ENCODE measurements at regions not wholly inside any gene's neighbourhood (a gene's known extent, or its start where the extent isn't known, plus 50 kb on each side); places are given as distances from the start of the nearest gene placed in this dataset.

GRCh38 chr14:61961369-61961768 lies 199.1 kb downstream of the SNAPC1 start:
- no peaks in the 10 kb centered on the region for H3K79me2 ChIP-seq (ENCODE audit: insufficient read depth, low read length)
- H3K9ac ChIP-seq (ENCODE audit: low read length) = no peak overlapping the region
- no peak for TF ChIP-seq CTCF (IDR thresholded peaks at IDR 0.05; ENCODE audit: insufficient read depth, low read length, poor library complexity, severe bottlenecking)
- TF ChIP-seq EZH2phosphoT487 (conservative IDR thresholded peaks at IDR 0.05; ENCODE audit: low read length) = no peak
- H3K9me2 ChIP-seq (replicated peaks; ENCODE audit: insufficient read depth, low read length) = no peaks in the 10 kb centered on the region
- no peak overlapping the region for H3K4me2 ChIP-seq (ENCODE audit: low read depth, low read length, poor library complexity, severe bottlenecking)
- no peaks in the 10 kb centered on the region for H3F3A ChIP-seq (ENCODE audit: insufficient read depth)
- no peak overlapping the region for H3K27ac ChIP-seq (ENCODE audit: low read depth, low read length)
- no peaks in the 10 kb centered on the region for H3K27me3 ChIP-seq (ENCODE audit: low read length)
- H2AFZ ChIP-seq (ENCODE audit: low read depth, low read length, severe bottlenecking) = no peak overlapping the region
- H4K20me1 ChIP-seq (ENCODE audit: low read depth, low read length) = no peaks in the 10 kb centered on the region
- peaks cover 3% of the 10 kb centered on the region; the same call in 1 of the 2 replicates for H3K9me3 ChIP-seq (ENCODE audit: insufficient read depth, low read length)
- no peak overlapping the region for H3K4me3 ChIP-seq (ENCODE audit: insufficient read depth, low read length, poor library complexity, severe bottlenecking)
- H3K36me3 ChIP-seq (ENCODE audit: low read length) = no peaks in the 10 kb centered on the region; the same call in 1 of the 2 replicates

GRCh38 chr14:61963926-61964325 lies 201.7 kb downstream of the SNAPC1 start:
- H3K79me2 ChIP-seq (ENCODE audit: insufficient read depth, low read length) = no peaks in the 10 kb centered on the region
- H3K36me3 ChIP-seq (ENCODE audit: low read length) = no peaks in the 10 kb centered on the region
- no peak overlapping the region for H3K4me2 ChIP-seq (ENCODE audit: low read depth, low read length, poor library complexity, severe bottlenecking)
- TF ChIP-seq EZH2phosphoT487 (conservative IDR thresholded peaks at IDR 0.05; ENCODE audit: low read length) (no peak), CTCF (IDR thresholded peaks at IDR 0.05; ENCODE audit: insufficient read depth, low read length, poor library complexity, severe bottlenecking) (no peak)
- H3K9ac ChIP-seq (ENCODE audit: low read length) = no peak overlapping the region
- H3F3A ChIP-seq (ENCODE audit: insufficient read depth) = no peaks in the 10 kb centered on the region
- no peaks in the 10 kb centered on the region for H4K20me1 ChIP-seq (ENCODE audit: low read depth, low read length)
- no peaks in the 10 kb centered on the region for H3K27me3 ChIP-seq (ENCODE audit: low read length)
- H3K9me3 ChIP-seq (ENCODE audit: insufficient read depth, low read length) = no peaks in the 10 kb centered on the region
- H3K9me2 ChIP-seq (replicated peaks; ENCODE audit: insufficient read depth, low read length) = no peaks in the 10 kb centered on the region
- H3K4me3 ChIP-seq (ENCODE audit: insufficient read depth, low read length, poor library complexity, severe bottlenecking) = no peak overlapping the region
- no peak overlapping the region for H2AFZ ChIP-seq (ENCODE audit: low read depth, low read length, severe bottlenecking)
- H3K27ac ChIP-seq (ENCODE audit: low read depth, low read length) = no peak overlapping the region

GRCh38 chr14:61965030-61965745 lies 203.0 kb downstream of the SNAPC1 start:
- Histone ChIP-seq H3K4me3 (ENCODE audit: insufficient read depth, low read length, poor library complexity, severe bottlenecking) (no peak overlapping the region), H3K79me2 (ENCODE audit: insufficient read depth, low read length) (no peaks in the 10 kb centered on the region), H4K20me1 (ENCODE audit: low read depth, low read length) (no peaks in the 10 kb centered on the region), H3K27me3 (ENCODE audit: low read length) (no peaks in the 10 kb centered on the region), H2AFZ (ENCODE audit: low read depth, low read length, severe bottlenecking) (no peak overlapping the region), H3F3A (ENCODE audit: insufficient read depth) (no peaks in the 10 kb centered on the region), H3K36me3 (ENCODE audit: low read length) (no peaks in the 10 kb centered on the region), H3K27ac (ENCODE audit: low read depth, low read length) (no peak overlapping the region), H3K9me2 (replicated peaks; ENCODE audit: insufficient read depth, low read length) (no peaks in the 10 kb centered on the region), H3K4me2 (ENCODE audit: low read depth, low read length, poor library complexity, severe bottlenecking) (no peak overlapping the region), H3K9ac (ENCODE audit: low read length) (no peak overlapping the region), H3K9me3 (ENCODE audit: insufficient read depth, low read length) (no peaks in the 10 kb centered on the region)
- TF ChIP-seq EZH2phosphoT487 (conservative IDR thresholded peaks at IDR 0.05; ENCODE audit: low read length) = no peak
- no peak for TF ChIP-seq CTCF (IDR thresholded peaks at IDR 0.05; ENCODE audit: insufficient read depth, low read length, poor library complexity, severe bottlenecking)

Data from SU-DHL-6 (cell line).